A673 (cell line): ENCODE measurements at regions not wholly inside any gene's neighbourhood (a gene's known extent, or its start where the extent isn't known, plus 50 kb on each side); places are given as distances from the start of the nearest gene placed in this dataset.

Experiments
- EZH2 ChIP-seq: fragments of 200-600 bp; sonication (generic); IDR thresholded peaks from 2 replicates; pipeline ENCODE4 v1.6.1; 2017; ENCODE audit warnings: borderline replicate concordance, low read depth, mild to moderate bottlenecking, mixed read lengths, antibody characterized with exemption, low read length; ENCODE audit not compliant: poor library complexity, severe bottlenecking
- TF ChIP-seq, protein P1 (sequence below): fragments of 300-800, 200-600 bp; sonication (generic); conservative IDR thresholded peaks from 2 replicates; pipeline ENCODE4 v1.5.1; 2017; ENCODE audit warnings: low read depth, mild to moderate bottlenecking, antibody characterized with exemption, low read length, moderate library complexity, mixed read lengths

DNA sequence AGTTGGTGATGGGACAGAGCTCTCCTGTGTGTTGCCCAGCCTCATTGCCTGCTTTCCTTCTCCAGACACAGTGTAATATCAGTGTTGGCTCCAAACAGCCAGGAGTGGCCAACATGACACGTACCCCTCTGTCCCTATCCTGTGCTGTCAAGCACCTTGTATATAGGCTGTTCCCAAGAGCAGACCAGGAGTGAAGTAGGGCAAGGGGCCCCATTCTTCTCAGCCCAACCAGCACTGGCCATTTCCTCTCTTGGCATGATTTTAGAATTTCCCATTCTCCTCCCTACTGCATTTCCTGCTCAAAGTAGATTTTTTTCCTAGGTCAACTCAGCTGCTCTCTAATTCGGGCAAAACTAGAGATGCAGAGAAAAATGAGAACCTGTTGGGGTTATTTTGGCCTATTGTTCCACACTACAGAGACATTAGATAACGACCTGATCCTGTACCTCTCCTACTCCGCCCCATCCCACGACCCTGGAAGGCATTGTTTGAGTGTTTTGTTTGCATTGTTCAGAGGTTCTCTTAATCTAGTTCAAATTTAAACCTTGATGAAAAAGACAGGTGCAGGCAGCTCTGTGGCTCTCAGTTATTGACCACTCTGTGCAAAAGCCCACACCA lies 95.6 kb downstream of the RASSF10 start:
- TF ChIP-seq, protein P1, sequence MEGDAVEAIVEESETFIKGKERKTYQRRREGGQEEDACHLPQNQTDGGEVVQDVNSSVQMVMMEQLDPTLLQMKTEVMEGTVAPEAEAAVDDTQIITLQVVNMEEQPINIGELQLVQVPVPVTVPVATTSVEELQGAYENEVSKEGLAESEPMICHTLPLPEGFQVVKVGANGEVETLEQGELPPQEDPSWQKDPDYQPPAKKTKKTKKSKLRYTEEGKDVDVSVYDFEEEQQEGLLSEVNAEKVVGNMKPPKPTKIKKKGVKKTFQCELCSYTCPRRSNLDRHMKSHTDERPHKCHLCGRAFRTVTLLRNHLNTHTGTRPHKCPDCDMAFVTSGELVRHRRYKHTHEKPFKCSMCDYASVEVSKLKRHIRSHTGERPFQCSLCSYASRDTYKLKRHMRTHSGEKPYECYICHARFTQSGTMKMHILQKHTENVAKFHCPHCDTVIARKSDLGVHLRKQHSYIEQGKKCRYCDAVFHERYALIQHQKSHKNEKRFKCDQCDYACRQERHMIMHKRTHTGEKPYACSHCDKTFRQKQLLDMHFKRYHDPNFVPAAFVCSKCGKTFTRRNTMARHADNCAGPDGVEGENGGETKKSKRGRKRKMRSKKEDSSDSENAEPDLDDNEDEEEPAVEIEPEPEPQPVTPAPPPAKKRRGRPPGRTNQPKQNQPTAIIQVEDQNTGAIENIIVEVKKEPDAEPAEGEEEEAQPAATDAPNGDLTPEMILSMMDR: no peak
- TF ChIP-seq EZH2: no peak
